HG02642 (cell line): ENCODE measurements at regions not wholly inside any gene's neighbourhood (a gene's known extent, or its start where the extent isn't known, plus 50 kb on each side); places are given as distances from the start of the nearest gene placed in this dataset.

Source experiments
- ATAC-seq: cut with Tn5 transposase; IDR thresholded peaks from one replicate; pipeline ENCODE4 v1.9.1; 2021; ENCODE audit warnings: mild to moderate bottlenecking; ENCODE audit not compliant: unreplicated experiment, poor library complexity

GRCh38 chr9:115241641-115242040 is 123.7 kb upstream of the TNC start:
- ATAC-seq = no peak

- no peak for ATAC-seq
These were observed 131.5 kb upstream of the TNC start for GRCh38 chr9:115249488-115249887.

- no peak for ATAC-seq
These were observed 132.7 kb upstream of the TNC start for GRCh38 chr9:115250621-115251032.

- ATAC-seq = no peak
These were observed 136.6 kb upstream of the TNC start for GRCh38 chr9:115254287-115255180.

- no peak for ATAC-seq
These were observed 143.7 kb upstream of the TNC start for GRCh38 chr9:115261656-115262081.

- ATAC-seq = no peak
These were observed 144.5 kb upstream of the TNC start for GRCh38 chr9:115262477-115262876.

- no peak for ATAC-seq
These were observed 145.0 kb upstream of the TNC start for GRCh38 chr9:115262952-115263351.

GRCh38 chr9:115263371-115264075 is 145.6 kb upstream of the TNC start:
- ATAC-seq = no peak

- ATAC-seq = no peak
These were observed 146.4 kb upstream of the TNC start for GRCh38 chr9:115264313-115264712.

- ATAC-seq = no peak
These were observed 149.8 kb upstream of the TNC start for GRCh38 chr9:115267790-115268189.

GRCh38 chr9:115275753-115276152 is 157.8 kb upstream of the TNC start:
- no peak for ATAC-seq

GRCh38 chr9:115276621-115277020 is 158.7 kb upstream of the TNC start:
- ATAC-seq = no peak

- no peak for ATAC-seq
These were observed 159.3 kb upstream of the TNC start for GRCh38 chr9:115277301-115277700.

GRCh38 chr9:115278326-115279035 is 160.5 kb upstream of the TNC start:
- ATAC-seq = no peak

- ATAC-seq = no peak
These were observed 165.4 kb upstream of the TNC start for GRCh38 chr9:115283395-115283794.

GRCh38 chr9:115285836-115286235 is 167.9 kb upstream of the TNC start:
- ATAC-seq = no peak

- ATAC-seq = no peak
These were observed 168.5 kb upstream of the TNC start for GRCh38 chr9:115286411-115286810.

GRCh38 chr9:115289757-115290208 is 171.8 kb upstream of the TNC start:
- ATAC-seq = no peak

- no peak for ATAC-seq
These were observed 173.9 kb upstream of the TNC start for GRCh38 chr9:115291841-115292240.

- no peak for ATAC-seq
These were observed 174.8 kb upstream of the TNC start for GRCh38 chr9:115292584-115293279.
